ENCODE measurements at regions not wholly inside any gene's neighbourhood (a gene's known extent, or its start where the extent isn't known, plus 50 kb on each side); places are given as distances from the start of the nearest gene placed in this dataset.

- TF ChIP-seq EZH2 (IDR thresholded peaks at IDR 0.05) (no peak), POLR2AphosphoS5 (IDR thresholded peaks at IDR 0.05; ENCODE audit: borderline replicate concordance, low read depth, low read length) (no peak)
These were observed 480.8 kb downstream of the RPS24 start for GRCh38 chr10:78514459-78514858.

All from SK-N-MC (cell line).